Retina (tissue), 1 donor: ENCODE measurements at regions not wholly inside any gene's neighbourhood (a gene's known extent, or its start where the extent isn't known, plus 50 kb on each side); places are given as distances from the start of the nearest gene placed in this dataset.
"Not testable (repeated sequence)": the region's sequence is repeated elsewhere in the genome, so short reads cannot be mapped to it uniquely, and the experiment has no call there.

ENCODE experiments used
- DNase-seq: peaks from one replicate; pipeline ENCODE4 v3.0.0-alpha.2; 2016

- DNase-seq: no peak
Observed at GRCh38 chr11:86861810-86862209, 61.5 kb downstream of the PRSS23 start.

GRCh38 chr11:86863476-86863875 is 63.1 kb downstream of the PRSS23 start:
- no peak for DNase-seq

DNA sequence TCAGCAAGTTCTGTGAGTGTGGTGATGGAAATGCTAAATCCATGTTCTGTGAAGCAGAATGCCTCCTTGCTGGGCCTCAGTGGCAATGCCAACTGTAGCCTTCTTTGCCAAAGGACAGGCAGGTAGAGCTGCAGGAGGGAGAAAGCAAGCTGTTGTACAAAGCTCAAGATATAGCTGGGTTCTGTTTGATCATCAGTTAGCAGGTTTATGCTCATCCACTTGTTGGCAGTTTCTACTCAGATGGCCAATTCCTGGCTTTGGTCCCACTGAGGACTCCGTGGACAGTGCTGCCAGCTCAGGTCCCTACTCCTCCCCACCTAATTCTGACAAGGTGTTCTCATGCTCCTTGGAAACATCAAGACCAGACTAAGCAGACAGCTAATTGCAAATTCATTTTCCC is 65.1 kb downstream of the PRSS23 start:
- DNase-seq: no peak

DNA sequence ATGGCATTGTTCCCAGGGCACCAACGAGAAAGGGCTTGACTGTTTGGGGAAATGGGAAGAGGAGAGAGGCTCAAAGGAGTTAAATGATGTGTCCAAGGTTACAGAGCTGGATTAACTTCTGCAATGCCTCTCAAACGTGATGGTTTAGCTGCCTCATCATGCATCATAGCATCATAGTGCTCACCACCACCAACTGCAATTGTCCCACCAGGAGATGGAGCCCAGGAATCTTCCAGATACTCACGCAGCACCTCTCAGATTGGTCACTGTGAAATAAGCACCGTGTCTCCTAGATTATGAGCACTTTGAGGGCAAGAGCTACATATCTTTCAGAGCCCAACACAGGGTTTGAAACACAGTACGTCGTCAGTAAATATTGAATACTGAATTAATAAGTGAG is 69.2 kb downstream of the PRSS23 start:
- no peak for DNase-seq

DNA sequence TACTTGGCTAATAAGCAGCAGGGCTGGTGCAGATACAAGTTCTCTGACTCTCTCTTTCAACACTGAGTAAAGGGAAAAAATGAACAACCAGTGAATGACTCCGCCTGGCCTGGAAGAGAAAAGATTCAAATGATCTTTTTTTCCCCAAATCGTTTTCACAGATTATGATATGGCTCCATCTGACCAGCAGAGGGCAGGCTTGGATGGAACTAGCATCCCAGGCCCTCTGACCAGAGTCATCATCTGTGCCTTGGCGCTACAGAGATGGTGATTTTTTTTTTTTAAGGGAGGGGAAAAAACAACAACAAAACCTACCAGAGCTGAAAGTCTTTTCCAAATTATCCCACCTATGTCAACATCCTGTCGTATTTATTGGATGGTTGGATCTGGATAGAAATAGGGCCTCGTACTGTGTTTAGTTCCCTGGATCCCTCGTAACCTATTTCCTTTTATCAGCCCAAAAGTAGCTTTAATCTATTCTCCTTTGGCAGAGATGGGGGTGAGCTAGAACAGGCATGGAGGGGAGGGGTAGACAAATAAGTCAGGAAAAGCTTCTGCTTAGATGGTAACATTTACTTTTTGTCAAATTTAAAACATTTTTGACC is 69.7 kb downstream of the PRSS23 start:
- peak; percentile 56 for DNase-seq

DNA sequence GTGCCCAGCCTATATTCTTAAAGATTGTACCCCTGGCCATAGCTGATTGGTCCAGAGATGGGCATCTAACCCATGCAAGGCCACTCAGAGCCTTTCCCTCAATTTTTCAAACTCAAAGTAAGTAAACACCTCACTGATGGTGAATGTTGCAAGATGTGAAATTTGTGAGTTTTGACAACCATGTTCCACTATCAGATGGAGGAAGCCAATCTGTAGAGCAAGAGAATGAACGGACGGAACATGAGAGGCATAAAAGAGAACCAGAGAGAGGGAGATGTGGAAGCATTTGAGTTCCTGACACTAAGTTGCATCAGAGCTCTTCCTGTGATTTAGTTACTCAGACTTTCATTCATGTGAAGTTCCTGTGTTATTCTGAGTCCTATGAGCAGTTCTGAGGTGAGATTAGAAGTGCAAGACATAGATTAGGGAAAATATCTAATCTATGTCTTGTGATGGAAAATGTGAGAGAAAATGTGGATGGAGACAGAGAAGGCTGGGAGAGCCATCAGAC is 73.3 kb downstream of the PRSS23 start:
- DNase-seq: no peak

DNA sequence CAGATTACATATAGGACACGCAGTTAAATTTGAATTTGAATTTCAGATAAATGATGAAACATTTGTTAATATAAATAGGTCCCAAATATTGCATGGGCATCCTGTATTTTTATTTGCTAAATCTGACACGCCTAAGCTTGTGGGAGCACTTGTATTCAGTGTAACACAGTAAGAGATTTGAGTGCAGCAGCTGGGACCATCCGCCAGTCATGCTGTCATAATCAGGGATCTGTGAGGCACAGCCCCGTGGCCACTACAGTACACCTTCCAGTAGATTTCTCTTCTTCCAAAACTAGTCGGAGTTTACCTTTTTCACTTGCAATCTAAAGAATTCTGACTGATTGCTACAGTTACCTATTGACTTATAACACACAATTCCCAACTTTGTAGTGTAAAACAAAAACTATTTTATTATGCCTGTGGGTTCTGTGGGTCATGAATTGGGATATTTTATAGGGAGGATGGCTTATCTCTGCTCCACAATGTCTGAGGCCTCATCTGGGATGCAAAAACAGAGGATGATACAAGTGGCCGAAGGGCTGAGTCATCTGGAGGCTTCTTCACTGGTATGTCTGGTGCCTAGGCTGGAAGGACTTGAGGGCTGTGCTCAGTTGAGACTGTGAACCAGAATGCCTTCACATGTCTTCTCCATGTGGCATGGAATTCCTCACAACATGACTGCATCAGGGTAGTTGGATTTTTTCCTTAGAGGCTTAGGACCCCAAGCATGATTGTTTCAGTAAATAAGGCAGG is 74.1 kb downstream of the PRSS23 start:
- DNase-seq: no peak

DNA sequence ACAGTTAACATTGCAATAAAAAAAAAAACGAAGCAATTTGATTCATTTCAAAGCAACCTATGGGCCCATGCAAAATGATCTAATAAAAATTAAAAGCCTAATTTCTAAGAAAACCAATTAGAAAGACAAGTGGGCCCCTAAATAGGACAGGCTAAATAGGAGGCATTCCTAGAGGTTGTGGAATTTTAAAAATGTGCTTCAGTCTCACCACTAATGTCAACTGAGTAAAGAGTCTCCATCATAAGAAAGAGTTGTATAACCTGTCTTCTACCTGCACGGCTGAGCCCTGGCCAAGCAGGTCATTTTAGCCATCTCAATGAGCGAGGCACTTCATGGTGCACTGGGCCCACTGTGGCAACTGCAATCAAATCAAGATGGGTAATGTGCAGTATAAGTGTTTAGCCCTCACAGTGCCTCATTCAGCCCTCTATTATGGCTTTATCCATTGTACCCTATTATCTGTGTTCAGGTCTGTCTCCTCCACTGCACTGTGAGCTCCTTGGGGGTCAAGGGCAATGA is 76.4 kb downstream of the PRSS23 start:
- no peak for DNase-seq

GRCh38 chr11:86877503-86877902 is 77.2 kb downstream of the PRSS23 start:
- no peak for DNase-seq

DNA sequence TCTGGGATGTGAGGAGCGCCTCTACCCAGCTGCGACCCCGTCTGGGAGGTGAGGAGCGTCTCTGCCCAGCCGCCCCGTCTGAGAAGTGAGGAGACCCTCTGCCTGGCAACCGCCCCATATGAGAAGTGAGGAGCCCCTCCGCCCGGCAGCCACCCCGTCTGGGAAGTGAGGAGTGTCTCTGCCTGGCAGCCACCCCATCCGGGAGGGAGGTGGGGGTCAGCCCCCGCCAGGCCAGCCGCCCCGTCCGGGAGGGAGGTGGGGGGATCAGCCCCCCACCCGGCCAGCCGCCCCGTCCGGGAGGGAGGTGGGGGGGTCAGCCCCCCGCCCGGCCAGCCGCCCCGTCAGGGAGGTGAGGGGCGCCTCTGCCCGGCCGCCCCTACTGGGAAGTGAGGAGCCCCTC is 76.0 kb downstream of the FZD4 start:
- not testable (repeated sequence) for DNase-seq

DNA sequence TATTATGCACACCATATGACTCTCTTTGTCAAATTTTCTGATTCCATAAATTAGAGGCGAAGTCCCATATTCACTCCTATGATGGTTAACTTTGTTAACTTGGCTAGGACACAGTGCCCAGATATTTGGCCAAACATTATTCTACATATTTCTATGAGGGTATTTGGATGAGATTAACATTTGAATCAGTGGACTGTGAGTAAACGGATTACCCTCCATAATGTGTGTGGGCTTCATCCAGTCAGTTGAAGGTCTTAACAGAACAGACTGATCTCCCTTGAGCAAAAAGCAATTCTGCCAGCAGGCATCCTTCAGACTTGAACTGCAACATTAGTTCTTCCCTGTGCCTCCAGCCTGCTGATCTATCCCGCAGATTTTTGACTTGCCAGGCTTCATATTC is 69.9 kb downstream of the FZD4 start:
- peak; percentile 24 for DNase-seq

DNA sequence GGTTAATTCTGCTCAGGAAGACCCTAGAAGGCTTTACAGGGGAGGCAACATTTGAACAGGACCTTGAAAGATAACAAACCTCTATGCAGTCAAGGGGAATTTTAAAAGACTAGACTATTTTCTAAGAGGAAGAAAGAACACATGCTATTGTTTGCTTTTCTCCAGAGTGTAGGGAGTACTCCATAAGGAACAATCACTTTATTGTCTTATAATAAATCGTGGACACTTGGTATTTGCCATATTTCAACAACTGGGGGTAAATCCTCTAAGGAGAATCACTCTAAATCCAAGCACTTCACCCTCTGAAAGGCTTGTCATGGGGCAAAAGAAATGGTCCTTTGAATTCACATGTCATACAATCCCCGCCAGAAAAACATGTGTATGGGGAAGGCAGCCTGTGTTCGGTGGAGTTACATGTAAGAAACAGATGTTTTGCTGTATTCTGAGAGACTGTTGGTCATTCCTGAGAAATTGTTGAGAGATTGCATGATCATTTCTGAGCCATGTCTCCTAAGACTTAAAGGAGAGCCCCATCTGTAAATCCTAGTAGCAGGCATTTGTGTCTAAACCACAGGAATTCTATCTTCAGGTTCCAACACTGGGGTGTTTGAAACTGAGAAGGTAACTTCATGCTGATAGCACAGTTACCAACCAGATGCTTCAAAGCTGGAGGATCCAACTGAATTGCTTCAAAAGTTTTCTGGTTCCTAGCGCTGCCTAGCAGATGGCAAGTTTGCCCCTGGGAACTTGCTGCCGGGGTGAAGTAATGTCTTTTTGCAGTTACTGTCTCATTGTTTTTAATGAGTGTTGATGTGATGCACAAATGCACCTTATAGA is 66.8 kb downstream of the FZD4 start:
- DNase-seq: no peak

DNA sequence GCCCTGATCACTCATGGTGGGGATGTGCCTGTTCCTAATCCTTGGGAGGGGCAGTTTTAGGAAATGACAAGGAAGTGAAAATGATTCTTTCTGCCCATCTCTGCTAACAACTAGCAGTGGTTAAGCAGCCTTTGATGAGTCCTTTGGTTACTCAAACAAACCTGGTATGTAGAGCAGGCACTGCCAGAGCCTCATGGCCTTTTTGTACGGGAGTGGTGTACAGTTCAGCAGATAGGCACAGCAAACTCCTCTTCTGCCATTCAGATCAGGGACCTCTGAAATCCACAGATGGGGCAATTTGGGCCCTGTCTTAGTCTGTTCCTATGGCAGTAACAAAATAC is 66.2 kb downstream of the FZD4 start:
- DNase-seq: no peak

DNA sequence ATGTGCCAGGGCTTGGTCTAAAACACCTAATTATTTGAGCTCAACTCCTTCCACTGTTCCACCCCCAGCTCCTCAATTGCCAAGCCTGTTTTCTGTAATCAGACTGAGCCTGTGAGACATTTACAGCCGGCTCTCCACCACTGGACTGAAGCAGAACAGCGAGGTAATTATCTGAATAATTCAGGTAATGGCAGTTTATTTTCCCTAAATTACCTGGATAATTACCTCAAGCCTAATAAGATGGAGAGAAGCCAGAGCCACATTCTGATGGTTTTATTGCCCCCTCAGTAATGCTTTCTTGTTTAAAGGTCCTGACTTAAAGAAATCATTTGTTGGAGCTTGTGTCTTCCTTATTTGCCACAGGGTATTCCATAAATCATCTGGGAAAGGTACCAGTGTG is 64.2 kb downstream of the FZD4 start:
- DNase-seq: no peak

- no peak for DNase-seq
Observed at GRCh38 chr11:86893235-86893634, 62.0 kb downstream of the FZD4 start.
